ENCODE measurements at regions not wholly inside any gene's neighbourhood (a gene's known extent, or its start where the extent isn't known, plus 50 kb on each side); places are given as distances from the start of the nearest gene placed in this dataset.

- ChIA-PET RAD21 (ENCODE audit: low non-redundant PET in 1 of 2, low total read pairs in 2 of 2, uncharacterized antibody in 2 of 2, unreplicated experiment in 2 of 2) (no interaction called here), POLR2A (no interaction called here), CTCF (no interaction called here)
- DNase-seq (ENCODE audit: low read depth, low spot score): no peak
- Histone ChIP-seq H3K4me3 (replicated peaks in 1 of 2; ENCODE audit: low read depth in 1 of 2, low read length in 2 of 2) (no peak overlapping the region), H3K27ac (ENCODE audit: low read depth, low read length) (no peak overlapping the region), H3K36me3 (ENCODE audit: control insufficient read depth in 1 of 2, insufficient read depth in 2 of 2, low read length in 2 of 2) (no peaks in the 10 kb centered on the region), H3K79me2 (ENCODE audit: insufficient read depth, low read length) (no peaks in the 10 kb centered on the region), H3K4me1 (ENCODE audit: control insufficient read depth in 1 of 2, insufficient read depth in 2 of 2, low read length in 2 of 2) (no peaks in the 10 kb centered on the region), H3K4me2 (ENCODE audit: low read length) (no peak overlapping the region), H2AFZ (ENCODE audit: low read depth, low read length, poor library complexity, severe bottlenecking) (no peak overlapping the region), H3K9me3 (ENCODE audit: control insufficient read depth in 1 of 2, insufficient read depth in 1 of 2, low read depth in 1 of 2, low read length in 2 of 2) (no peaks in the 10 kb centered on the region), H4K20me1 (ENCODE audit: insufficient read depth) (no peaks in the 10 kb centered on the region), H3K27me3 (ENCODE audit: insufficient read depth, low read length) (peaks cover 50% of the 10 kb centered on the region), H3K9ac (ENCODE audit: low read length) (no peak overlapping the region), H3K9me2 (ENCODE audit: insufficient read depth) (no peaks in the 10 kb centered on the region)
- no peak for TF ChIP-seq ATF3 (IDR thresholded peaks at IDR 0.05)
- TF ChIP-seq TCF7L2 (IDR thresholded peaks at IDR 0.05; ENCODE audit: borderline replicate concordance, extremely low read depth, insufficient read depth, insufficient read length): no peak
- TF ChIP-seq SRF (IDR thresholded peaks at IDR 0.05; ENCODE audit: low read depth): no peak
- TF ChIP-seq ZNF274 (IDR thresholded peaks at IDR 0.05; ENCODE audit: low read depth, low read length): no peak
- TF ChIP-seq ZBTB33 (IDR thresholded peaks at IDR 0.05; ENCODE audit: extremely low read depth, insufficient replicate concordance, low read length): no peak
- TF ChIP-seq RAD21 (IDR thresholded peaks at IDR 0.05; ENCODE audit: low read depth): no peak
- TF ChIP-seq EGR1 (IDR thresholded peaks at IDR 0.05; ENCODE audit: low read depth): no peak
- TF ChIP-seq, protein P1, sequence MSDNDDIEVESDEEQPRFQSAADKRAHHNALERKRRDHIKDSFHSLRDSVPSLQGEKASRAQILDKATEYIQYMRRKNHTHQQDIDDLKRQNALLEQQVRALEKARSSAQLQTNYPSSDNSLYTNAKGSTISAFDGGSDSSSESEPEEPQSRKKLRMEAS (IDR thresholded peaks at IDR 0.05): no peak
- no peak for TF ChIP-seq JUND (IDR thresholded peaks at IDR 0.05)
- TF ChIP-seq EZH2 (IDR thresholded peaks at IDR 0.05): no peak
- intact Hi-C loops (cut with micrococcal nuclease): no loop called here
- ATAC-seq: no peak
- BruUV-seq (replicated peaks): no TSS peak
Observed at GRCh38 chr12:114069507-114069906, 103.4 kb upstream of the RBM19 start.
